GM19324 (cell line): ENCODE measurements at regions not wholly inside any gene's neighbourhood (a gene's known extent, or its start where the extent isn't known, plus 50 kb on each side); places are given as distances from the start of the nearest gene placed in this dataset.
"Not testable (repeated sequence)": the region's sequence is repeated elsewhere in the genome, so short reads cannot be mapped to it uniquely, and the experiment has no call there.

Experiments used
- ATAC-seq: cut with Tn5 transposase; IDR thresholded peaks from one replicate; pipeline ENCODE4 v1.9.1; 2021; ENCODE audit warnings: mild to moderate bottlenecking, moderate library complexity; ENCODE audit not compliant: unreplicated experiment, low FRiP score

GRCh38 chr12:9342614-9343353 is 134.6 kb upstream of the PZP start:
- no peak for ATAC-seq

- ATAC-seq, result no peak
Observed at GRCh38 chr12:9341260-9341585, 133.0 kb upstream of the PZP start.

- no peak for ATAC-seq
Observed at GRCh38 chr12:9340422-9341259, 132.4 kb upstream of the PZP start.

GRCh38 chr12:9337656-9338055 is 129.5 kb upstream of the PZP start:
- no peak for ATAC-seq

GRCh38 chr12:9336375-9337011 is 128.3 kb upstream of the PZP start:
- not testable (repeated sequence) for ATAC-seq

- no peak for ATAC-seq
Observed at GRCh38 chr12:9335867-9336266, 127.7 kb upstream of the PZP start.

- no peak for ATAC-seq
Observed at GRCh38 chr12:9334964-9335363, 126.8 kb upstream of the PZP start.

GRCh38 chr12:9334041-9334692 is 126.0 kb upstream of the PZP start:
- ATAC-seq, result no peak

GRCh38 chr12:9333161-9333560 is 125.0 kb upstream of the PZP start:
- no peak for ATAC-seq

GRCh38 chr12:9332564-9332963 is 124.4 kb upstream of the PZP start:
- ATAC-seq, result no peak

GRCh38 chr12:9331218-9331626 is 123.0 kb upstream of the PZP start:
- peak; percentile 46 for ATAC-seq

- no peak for ATAC-seq
Observed at GRCh38 chr12:9329019-9329418, 120.8 kb upstream of the PZP start.

GRCh38 chr12:9328065-9328464 is 119.9 kb upstream of the PZP start:
- no peak for ATAC-seq

- no peak for ATAC-seq
Observed at GRCh38 chr12:9327320-9327719, 119.1 kb upstream of the PZP start.

- ATAC-seq, result not testable (repeated sequence)
Observed at GRCh38 chr12:9326849-9327248, 118.7 kb upstream of the PZP start.

- no peak for ATAC-seq
Observed at GRCh38 chr12:9326085-9326484, 117.9 kb upstream of the PZP start.

- ATAC-seq, result no peak
Observed at GRCh38 chr12:9325471-9325870, 117.3 kb upstream of the PZP start.

GRCh38 chr12:9324782-9325181 is 116.6 kb upstream of the PZP start:
- no peak for ATAC-seq

GRCh38 chr12:9323144-9323681 is 115.0 kb upstream of the PZP start:
- no peak for ATAC-seq

GRCh38 chr12:9319842-9320173 is 111.6 kb upstream of the PZP start:
- ATAC-seq, result no peak
